ENCODE measurements at regions not wholly inside any gene's neighbourhood (a gene's known extent, or its start where the extent isn't known, plus 50 kb on each side); places are given as distances from the start of the nearest gene placed in this dataset.

- POLR2A ChIA-PET = no interaction called here
- intact Hi-C loops (cut with micrococcal nuclease; ENCODE audit: unreplicated experiment) (no loop called here), in situ Hi-C loops (cut with HindIII; ENCODE audit: low pct_unique_long_range_greater_than_20kb, low sequenced_read_pairs) (no loop called here)
- Histone ChIP-seq H3K4me3 (ENCODE audit: low read depth in 2 of 2, low read length in 2 of 2) (no peak overlapping the region), H3K9me3 (ENCODE audit: control insufficient read depth, insufficient read depth, low read depth, low read length) (no peaks in the 10 kb centered on the region), H3K27ac (ENCODE audit: low read length) (no peak overlapping the region), H3K27me3 (ENCODE audit: control insufficient read depth, insufficient read depth, low read length) (no peaks in the 10 kb centered on the region), H3K36me3 (ENCODE audit: control insufficient read depth, insufficient read depth, low read length) (no peaks in the 10 kb centered on the region), H3K4me1 (ENCODE audit: control insufficient read depth, insufficient read depth, low read length) (no peaks in the 10 kb centered on the region)
- TF ChIP-seq, protein P1, sequence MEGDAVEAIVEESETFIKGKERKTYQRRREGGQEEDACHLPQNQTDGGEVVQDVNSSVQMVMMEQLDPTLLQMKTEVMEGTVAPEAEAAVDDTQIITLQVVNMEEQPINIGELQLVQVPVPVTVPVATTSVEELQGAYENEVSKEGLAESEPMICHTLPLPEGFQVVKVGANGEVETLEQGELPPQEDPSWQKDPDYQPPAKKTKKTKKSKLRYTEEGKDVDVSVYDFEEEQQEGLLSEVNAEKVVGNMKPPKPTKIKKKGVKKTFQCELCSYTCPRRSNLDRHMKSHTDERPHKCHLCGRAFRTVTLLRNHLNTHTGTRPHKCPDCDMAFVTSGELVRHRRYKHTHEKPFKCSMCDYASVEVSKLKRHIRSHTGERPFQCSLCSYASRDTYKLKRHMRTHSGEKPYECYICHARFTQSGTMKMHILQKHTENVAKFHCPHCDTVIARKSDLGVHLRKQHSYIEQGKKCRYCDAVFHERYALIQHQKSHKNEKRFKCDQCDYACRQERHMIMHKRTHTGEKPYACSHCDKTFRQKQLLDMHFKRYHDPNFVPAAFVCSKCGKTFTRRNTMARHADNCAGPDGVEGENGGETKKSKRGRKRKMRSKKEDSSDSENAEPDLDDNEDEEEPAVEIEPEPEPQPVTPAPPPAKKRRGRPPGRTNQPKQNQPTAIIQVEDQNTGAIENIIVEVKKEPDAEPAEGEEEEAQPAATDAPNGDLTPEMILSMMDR (IDR thresholded peaks at IDR 0.05) = no peak
- TF ChIP-seq TCF7L2 (IDR thresholded peaks at IDR 0.05; ENCODE audit: low read depth, low read length) (no peak), POLR2AphosphoS5 (IDR thresholded peaks at IDR 0.05; ENCODE audit: low read depth, low read length) (no peak), SIN3A (IDR thresholded peaks at IDR 0.05; ENCODE audit: borderline replicate concordance, insufficient read depth, low read depth, low read length) (no peak)
- TF ChIP-seq, protein P2, sequence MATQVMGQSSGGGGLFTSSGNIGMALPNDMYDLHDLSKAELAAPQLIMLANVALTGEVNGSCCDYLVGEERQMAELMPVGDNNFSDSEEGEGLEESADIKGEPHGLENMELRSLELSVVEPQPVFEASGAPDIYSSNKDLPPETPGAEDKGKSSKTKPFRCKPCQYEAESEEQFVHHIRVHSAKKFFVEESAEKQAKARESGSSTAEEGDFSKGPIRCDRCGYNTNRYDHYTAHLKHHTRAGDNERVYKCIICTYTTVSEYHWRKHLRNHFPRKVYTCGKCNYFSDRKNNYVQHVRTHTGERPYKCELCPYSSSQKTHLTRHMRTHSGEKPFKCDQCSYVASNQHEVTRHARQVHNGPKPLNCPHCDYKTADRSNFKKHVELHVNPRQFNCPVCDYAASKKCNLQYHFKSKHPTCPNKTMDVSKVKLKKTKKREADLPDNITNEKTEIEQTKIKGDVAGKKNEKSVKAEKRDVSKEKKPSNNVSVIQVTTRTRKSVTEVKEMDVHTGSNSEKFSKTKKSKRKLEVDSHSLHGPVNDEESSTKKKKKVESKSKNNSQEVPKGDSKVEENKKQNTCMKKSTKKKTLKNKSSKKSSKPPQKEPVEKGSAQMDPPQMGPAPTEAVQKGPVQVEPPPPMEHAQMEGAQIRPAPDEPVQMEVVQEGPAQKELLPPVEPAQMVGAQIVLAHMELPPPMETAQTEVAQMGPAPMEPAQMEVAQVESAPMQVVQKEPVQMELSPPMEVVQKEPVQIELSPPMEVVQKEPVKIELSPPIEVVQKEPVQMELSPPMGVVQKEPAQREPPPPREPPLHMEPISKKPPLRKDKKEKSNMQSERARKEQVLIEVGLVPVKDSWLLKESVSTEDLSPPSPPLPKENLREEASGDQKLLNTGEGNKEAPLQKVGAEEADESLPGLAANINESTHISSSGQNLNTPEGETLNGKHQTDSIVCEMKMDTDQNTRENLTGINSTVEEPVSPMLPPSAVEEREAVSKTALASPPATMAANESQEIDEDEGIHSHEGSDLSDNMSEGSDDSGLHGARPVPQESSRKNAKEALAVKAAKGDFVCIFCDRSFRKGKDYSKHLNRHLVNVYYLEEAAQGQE (IDR thresholded peaks at IDR 0.05; ENCODE audit: insufficient read depth in 1 of 2, low read depth in 2 of 2, low read length in 1 of 2) = no peak
- DNase-seq (ENCODE audit: low read depth, low spot score) (no peak), ATAC-seq (no peak)
- no TSS peak for BruUV-seq (replicated peaks)
- CTCF ChIA-PET = no interaction called here
Measured at GRCh38 chr14:44341116-44341515, 166.0 kb downstream of the FSCB start.

GRCh38 chr14:44339862-44340261 is 167.2 kb downstream of the FSCB start:
- Histone ChIP-seq H3K27me3 (ENCODE audit: control insufficient read depth, insufficient read depth, low read length) (no peaks in the 10 kb centered on the region), H3K27ac (ENCODE audit: low read length) (no peak overlapping the region), H3K4me1 (ENCODE audit: control insufficient read depth, insufficient read depth, low read length) (no peaks in the 10 kb centered on the region), H3K36me3 (ENCODE audit: control insufficient read depth, insufficient read depth, low read length) (no peaks in the 10 kb centered on the region), H3K4me3 (ENCODE audit: low read depth in 2 of 2, low read length in 2 of 2) (no peak overlapping the region), H3K9me3 (ENCODE audit: control insufficient read depth, insufficient read depth, low read depth, low read length) (no peaks in the 10 kb centered on the region)
- in situ Hi-C loops (cut with HindIII; ENCODE audit: low pct_unique_long_range_greater_than_20kb, low sequenced_read_pairs) (no loop called here), intact Hi-C loops (cut with micrococcal nuclease; ENCODE audit: unreplicated experiment) (no loop called here)
- no TSS peak for BruUV-seq (replicated peaks)
- POLR2A ChIA-PET = no interaction called here
- DNase-seq (ENCODE audit: low read depth, low spot score) (no peak), ATAC-seq (no peak)
- TF ChIP-seq, protein P2 (IDR thresholded peaks at IDR 0.05; ENCODE audit: insufficient read depth in 1 of 2, low read depth in 2 of 2, low read length in 1 of 2) = no peak
- TF ChIP-seq TCF7L2 (IDR thresholded peaks at IDR 0.05; ENCODE audit: low read depth, low read length) = no peak
- no peak for TF ChIP-seq SIN3A (IDR thresholded peaks at IDR 0.05; ENCODE audit: borderline replicate concordance, insufficient read depth, low read depth, low read length)
- no peak for TF ChIP-seq POLR2AphosphoS5 (IDR thresholded peaks at IDR 0.05; ENCODE audit: low read depth, low read length)
- TF ChIP-seq, protein P1 (IDR thresholded peaks at IDR 0.05) = no peak
- CTCF ChIA-PET = no interaction called here

All from Panc1 (cell line).